GM18507 (cell line): ENCODE measurements at regions not wholly inside any gene's neighbourhood (a gene's known extent, or its start where the extent isn't known, plus 50 kb on each side); places are given as distances from the start of the nearest gene placed in this dataset.

Experiments used
- DNase-seq: peaks from one replicate; pipeline ENCODE4 v3.0.0; 2011; ENCODE audit warnings: low read depth; ENCODE audit not compliant: insufficient read length; ENCODE audit errors: extremely low spot score
- FAIRE-seq: peaks from 2 replicates; lab custom pipeline; 2011; peaks lifted over from hg19 to GRCh38; lab: Jason Lieb, UNC

GRCh38 chr1:98107256-98107655 is 186.4 kb upstream of the DPYD start:
- DNase-seq, result no peak
- FAIRE-seq, result no peak

- DNase-seq (no peak), FAIRE-seq (no peak)
These were observed 183.5 kb upstream of the DPYD start for GRCh38 chr1:98104289-98104688.

GRCh38 chr1:98103617-98104285 is 182.9 kb upstream of the DPYD start:
- DNase-seq (no peak), FAIRE-seq (no peak)

GRCh38 chr1:98102345-98103030 is 181.7 kb upstream of the DPYD start:
- FAIRE-seq (no peak), DNase-seq (no peak)

- no peak for DNase-seq
- FAIRE-seq, result no peak
These were observed 180.5 kb upstream of the DPYD start for GRCh38 chr1:98101364-98101763.

GRCh38 chr1:98099501-98099900 is 178.7 kb upstream of the DPYD start:
- no peak for DNase-seq
- no peak for FAIRE-seq

- no peak for DNase-seq
- no peak for FAIRE-seq
These were observed 177.6 kb upstream of the DPYD start for GRCh38 chr1:98098473-98098872.

- FAIRE-seq, result no peak
- no peak for DNase-seq
These were observed 169.5 kb upstream of the DPYD start for GRCh38 chr1:98090351-98090750.

GRCh38 chr1:98088381-98088780 is 167.5 kb upstream of the DPYD start:
- DNase-seq (no peak), FAIRE-seq (no peak)

GRCh38 chr1:98086796-98087441 is 166.1 kb upstream of the DPYD start:
- DNase-seq (no peak), FAIRE-seq (no peak)

GRCh38 chr1:98086156-98086555 is 165.3 kb upstream of the DPYD start:
- DNase-seq, result no peak
- FAIRE-seq, result no peak

- FAIRE-seq (no peak), DNase-seq (no peak)
These were observed 163.4 kb upstream of the DPYD start for GRCh38 chr1:98084188-98084587.

GRCh38 chr1:98081944-98082343 is 161.1 kb upstream of the DPYD start:
- no peak for FAIRE-seq
- no peak for DNase-seq

- FAIRE-seq, result no peak
- no peak for DNase-seq
These were observed 157.8 kb upstream of the DPYD start for GRCh38 chr1:98078596-98078995.

- FAIRE-seq (no peak), DNase-seq (no peak)
These were observed 156.9 kb upstream of the DPYD start for GRCh38 chr1:98077691-98078090.

- FAIRE-seq, result no peak
These were observed 154.8 kb upstream of the DPYD start for GRCh38 chr1:98075626-98076025.

GRCh38 chr1:98073823-98074222 is 153.0 kb upstream of the DPYD start:
- FAIRE-seq (no peak), DNase-seq (no peak)

More at GRCh38 chr1:98075626-98076025, 154.8 kb upstream of the DPYD start:
- no peak for DNase-seq

- FAIRE-seq, result no peak
- DNase-seq, result no peak
These were observed 152.3 kb upstream of the DPYD start for GRCh38 chr1:98073106-98073505.

GRCh38 chr1:98072047-98072446 is 151.2 kb upstream of the DPYD start:
- FAIRE-seq, result no peak
- no peak for DNase-seq

- no peak for FAIRE-seq
- DNase-seq, result no peak
These were observed 147.2 kb upstream of the DPYD start for GRCh38 chr1:98068016-98068415.

GRCh38 chr1:98066911-98067310 is 146.1 kb upstream of the DPYD start:
- FAIRE-seq (no peak), DNase-seq (no peak)
